Neural cell (in vitro differentiated cells): ENCODE measurements at regions not wholly inside any gene's neighbourhood (a gene's known extent, or its start where the extent isn't known, plus 50 kb on each side); places are given as distances from the start of the nearest gene placed in this dataset.

Experiments used
- CTCF ChIP-seq: fragments of 450-650 bp; IDR thresholded peaks from 2 replicates; pipeline ENCODE4 v1.5.1; 2014; ENCODE audit warnings: antibody characterized with exemption, mild to moderate bottlenecking, moderate library complexity; ENCODE audit not compliant: poor library complexity, severe bottlenecking
- EP300 ChIP-seq: fragments of 450-650 bp; conservative IDR thresholded peaks from 2 replicates; pipeline ENCODE4 v1.6.1; 2014; ENCODE audit warnings: antibody characterized with exemption, mild to moderate bottlenecking, moderate library complexity; ENCODE audit not compliant: poor library complexity, severe bottlenecking
- EZH2 ChIP-seq: fragments of 200-600, 300-800 bp; shearing (Covaris generic), sonication (generic); IDR thresholded peaks from 2 replicates; pipeline ENCODE4 v1.6.1; 2014; ENCODE audit warnings: antibody characterized with exemption, low read length, borderline replicate concordance, mild to moderate bottlenecking; ENCODE audit not compliant: insufficient read depth, poor library complexity, severe bottlenecking
- MXI1 ChIP-seq: fragments of 450-650 bp; conservative IDR thresholded peaks from 2 replicates; pipeline ENCODE4 v1.6.1; 2014; ENCODE audit warnings: antibody characterized with exemption, mild to moderate bottlenecking; ENCODE audit not compliant: poor library complexity, severe bottlenecking
- POLR2AphosphoS5 ChIP-seq: IDR thresholded peaks from 2 replicates; pipeline ENCODE4 v1.6.1; 2012
- RAD21 ChIP-seq: fragments of 450-650 bp; conservative IDR thresholded peaks from 2 replicates; pipeline ENCODE4 v1.6.1; 2014; ENCODE audit warnings: antibody characterized with exemption, mild to moderate bottlenecking, moderate library complexity
- REST ChIP-seq: IDR thresholded peaks from 2 replicates; pipeline ENCODE4 v1.6.1; 2012; ENCODE audit warnings: borderline replicate concordance
- SMC3 ChIP-seq: fragments of 450-650 bp; conservative IDR thresholded peaks from 2 replicates; pipeline ENCODE4 v1.6.1; 2014; ENCODE audit warnings: antibody characterized with exemption, mild to moderate bottlenecking, moderate library complexity; ENCODE audit not compliant: poor library complexity
- TAF1 ChIP-seq: IDR thresholded peaks from 2 replicates; pipeline ENCODE4 v1.6.1; 2012; ENCODE audit warnings: low read depth

GRCh38 chr18:75836516-75836915 is 409.0 kb upstream of the SMIM21 start:
- TF ChIP-seq CTCF: no peak
- no peak for TF ChIP-seq SMC3
- TF ChIP-seq POLR2AphosphoS5: no peak
- TF ChIP-seq MXI1: no peak
- TF ChIP-seq TAF1: no peak
- no peak for TF ChIP-seq REST
- no peak for TF ChIP-seq EP300
- no peak for TF ChIP-seq EZH2
- TF ChIP-seq RAD21: no peak
